ENCODE measurements at regions not wholly inside any gene's neighbourhood (a gene's known extent, or its start where the extent isn't known, plus 50 kb on each side); places are given as distances from the start of the nearest gene placed in this dataset.

GRCh38 chr3:116842254-116842957 lies 132.8 kb downstream of the TUSC7 start (continued):
- TF ChIP-seq REST (IDR thresholded peaks at IDR 0.05; ENCODE audit: unreplicated experiment) (no peak), JUNB (IDR thresholded peaks at IDR 0.05; ENCODE audit: unreplicated experiment) (no peak)

DNA sequence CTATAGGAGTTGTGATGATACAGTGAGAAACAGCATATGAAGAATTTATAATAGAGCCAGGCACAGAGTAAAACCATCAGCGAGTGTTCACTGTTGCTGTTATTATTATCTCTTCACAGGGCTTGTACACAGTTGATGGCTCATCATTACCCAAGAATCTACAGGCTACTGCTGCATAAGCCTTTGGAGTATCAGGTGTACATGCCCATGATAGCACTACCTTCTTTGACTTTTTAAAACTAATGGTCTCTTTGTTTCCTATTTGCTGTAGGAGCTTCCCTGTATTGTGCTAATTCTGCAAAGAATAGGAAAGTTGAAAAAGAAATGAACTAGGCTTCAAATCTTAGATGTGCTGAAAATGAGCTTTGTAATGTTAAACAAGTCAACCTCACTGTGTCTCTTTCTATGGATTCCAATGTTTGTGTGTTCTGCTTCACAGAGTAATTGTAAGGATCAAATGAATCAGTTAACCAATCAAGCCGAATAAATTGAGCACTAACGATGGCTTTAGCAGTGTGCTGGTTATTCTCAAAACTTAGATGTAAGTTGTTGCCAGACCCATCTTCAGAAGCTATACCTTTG lies 138.8 kb downstream of the TUSC7 start:
- Mint-ChIP-seq H3K4me3 (no peak overlapping the region), H3K27ac (peak overlapping the region; percentile 76; the same call in 1 of the 2 replicates), H3K27me3 (ENCODE audit: insufficient read depth, low read depth, poor library complexity) (peaks cover 3% of the 10 kb centered on the region), H3K4me1 (peaks cover 49% of the 10 kb centered on the region), H3K36me3 (ENCODE audit: low read depth) (peaks cover 29% of the 10 kb centered on the region), H3K9me3 (peaks cover 22% of the 10 kb centered on the region)
- Histone ChIP-seq H3K4me1 (ENCODE audit: insufficient read depth) (peaks cover 19% of the 10 kb centered on the region), H3K27ac (ENCODE audit: low read depth) (peak overlapping the region; percentile 43), H2AFZ (no peak overlapping the region), H3K27me3 (ENCODE audit: insufficient read depth) (no peaks in the 10 kb centered on the region), H3F3A (replicated peaks; ENCODE audit: low read depth) (no peaks in the 10 kb centered on the region), H3K36me3 (ENCODE audit: insufficient read depth) (no peaks in the 10 kb centered on the region), H3K79me2 (replicated peaks; ENCODE audit: insufficient read depth) (no peaks in the 10 kb centered on the region), H3K4me3 (peak overlapping the region; percentile 13; the same call in 1 of the 2 replicates), H4K20me1 (replicated peaks; ENCODE audit: insufficient read depth) (no peaks in the 10 kb centered on the region), H3K9me2 (ENCODE audit: insufficient read depth) (no peaks in the 10 kb centered on the region), H3K4me2 (peak overlapping the region; percentile 39)
- DNase-seq (ENCODE audit: low spot score) (peak; percentile 14), ATAC-seq (peak; percentile 28)
- TF ChIP-seq CREB1 (CRISPR knock-in tag; IDR thresholded peaks at IDR 0.05; ENCODE audit: low read depth) (no peak), NANOG (IDR thresholded peaks at IDR 0.05; ENCODE audit: borderline replicate concordance) (peak; percentile 63; the same call in 1 of the 2 replicates)

DNA sequence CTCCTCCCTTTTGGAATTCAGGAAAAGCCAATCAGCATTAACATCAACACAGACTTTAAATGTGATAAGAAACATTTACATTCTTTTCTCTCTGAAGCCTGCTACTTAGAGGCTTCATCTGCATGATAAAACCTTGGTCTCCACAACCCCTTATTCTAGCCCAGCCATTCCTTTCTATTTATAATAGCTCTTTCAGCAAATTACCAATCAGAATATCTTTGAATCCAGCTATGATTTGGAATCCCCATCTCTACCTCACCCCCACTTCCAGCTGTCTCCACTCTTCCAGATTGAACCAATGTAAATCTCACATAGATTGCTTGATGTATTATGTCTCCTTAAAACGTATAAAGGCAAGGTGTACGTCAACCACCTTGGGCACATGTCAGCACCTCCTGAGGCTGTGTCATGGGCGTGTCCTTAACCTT lies 139.7 kb downstream of the TUSC7 start:
- no peaks in the 10 kb centered on the region for H3K36me3 ChIP-seq (ENCODE audit: insufficient read depth)
- Mint-ChIP-seq H3K36me3 (ENCODE audit: low read depth) (peaks cover 29% of the 10 kb centered on the region), H3K4me3 (peak overlapping the region; percentile 40; the same call in 2 of the 3 replicates), H3K27ac (peak overlapping the region; percentile 66), H3K4me1 (peaks cover 49% of the 10 kb centered on the region), H3K9me3 (peaks cover 22% of the 10 kb centered on the region), H3K27me3 (ENCODE audit: insufficient read depth, low read depth, poor library complexity) (peaks cover 3% of the 10 kb centered on the region)
- H3K4me1 ChIP-seq (ENCODE audit: insufficient read depth), result peaks cover 17% of the 10 kb centered on the region
- peak overlapping the region; percentile 11; the same call in 1 of the 2 replicates for H3K27ac ChIP-seq (ENCODE audit: low read depth)
- H4K20me1 ChIP-seq (replicated peaks; ENCODE audit: insufficient read depth), result no peaks in the 10 kb centered on the region
- DNase-seq (ENCODE audit: low spot score) (peak; percentile 83), ATAC-seq (peak; percentile 88)
- no peaks in the 10 kb centered on the region for H3F3A ChIP-seq (replicated peaks; ENCODE audit: low read depth)
- no peaks in the 10 kb centered on the region for H3K79me2 ChIP-seq (replicated peaks; ENCODE audit: insufficient read depth)
- no peaks in the 10 kb centered on the region for H3K9me2 ChIP-seq (ENCODE audit: insufficient read depth)
- no peak overlapping the region for H3K4me3 ChIP-seq
- H2AFZ ChIP-seq, result no peak overlapping the region
- H3K27me3 ChIP-seq (ENCODE audit: insufficient read depth), result no peaks in the 10 kb centered on the region
- peak overlapping the region; percentile 8 for H3K4me2 ChIP-seq
- TF ChIP-seq, protein P1, sequence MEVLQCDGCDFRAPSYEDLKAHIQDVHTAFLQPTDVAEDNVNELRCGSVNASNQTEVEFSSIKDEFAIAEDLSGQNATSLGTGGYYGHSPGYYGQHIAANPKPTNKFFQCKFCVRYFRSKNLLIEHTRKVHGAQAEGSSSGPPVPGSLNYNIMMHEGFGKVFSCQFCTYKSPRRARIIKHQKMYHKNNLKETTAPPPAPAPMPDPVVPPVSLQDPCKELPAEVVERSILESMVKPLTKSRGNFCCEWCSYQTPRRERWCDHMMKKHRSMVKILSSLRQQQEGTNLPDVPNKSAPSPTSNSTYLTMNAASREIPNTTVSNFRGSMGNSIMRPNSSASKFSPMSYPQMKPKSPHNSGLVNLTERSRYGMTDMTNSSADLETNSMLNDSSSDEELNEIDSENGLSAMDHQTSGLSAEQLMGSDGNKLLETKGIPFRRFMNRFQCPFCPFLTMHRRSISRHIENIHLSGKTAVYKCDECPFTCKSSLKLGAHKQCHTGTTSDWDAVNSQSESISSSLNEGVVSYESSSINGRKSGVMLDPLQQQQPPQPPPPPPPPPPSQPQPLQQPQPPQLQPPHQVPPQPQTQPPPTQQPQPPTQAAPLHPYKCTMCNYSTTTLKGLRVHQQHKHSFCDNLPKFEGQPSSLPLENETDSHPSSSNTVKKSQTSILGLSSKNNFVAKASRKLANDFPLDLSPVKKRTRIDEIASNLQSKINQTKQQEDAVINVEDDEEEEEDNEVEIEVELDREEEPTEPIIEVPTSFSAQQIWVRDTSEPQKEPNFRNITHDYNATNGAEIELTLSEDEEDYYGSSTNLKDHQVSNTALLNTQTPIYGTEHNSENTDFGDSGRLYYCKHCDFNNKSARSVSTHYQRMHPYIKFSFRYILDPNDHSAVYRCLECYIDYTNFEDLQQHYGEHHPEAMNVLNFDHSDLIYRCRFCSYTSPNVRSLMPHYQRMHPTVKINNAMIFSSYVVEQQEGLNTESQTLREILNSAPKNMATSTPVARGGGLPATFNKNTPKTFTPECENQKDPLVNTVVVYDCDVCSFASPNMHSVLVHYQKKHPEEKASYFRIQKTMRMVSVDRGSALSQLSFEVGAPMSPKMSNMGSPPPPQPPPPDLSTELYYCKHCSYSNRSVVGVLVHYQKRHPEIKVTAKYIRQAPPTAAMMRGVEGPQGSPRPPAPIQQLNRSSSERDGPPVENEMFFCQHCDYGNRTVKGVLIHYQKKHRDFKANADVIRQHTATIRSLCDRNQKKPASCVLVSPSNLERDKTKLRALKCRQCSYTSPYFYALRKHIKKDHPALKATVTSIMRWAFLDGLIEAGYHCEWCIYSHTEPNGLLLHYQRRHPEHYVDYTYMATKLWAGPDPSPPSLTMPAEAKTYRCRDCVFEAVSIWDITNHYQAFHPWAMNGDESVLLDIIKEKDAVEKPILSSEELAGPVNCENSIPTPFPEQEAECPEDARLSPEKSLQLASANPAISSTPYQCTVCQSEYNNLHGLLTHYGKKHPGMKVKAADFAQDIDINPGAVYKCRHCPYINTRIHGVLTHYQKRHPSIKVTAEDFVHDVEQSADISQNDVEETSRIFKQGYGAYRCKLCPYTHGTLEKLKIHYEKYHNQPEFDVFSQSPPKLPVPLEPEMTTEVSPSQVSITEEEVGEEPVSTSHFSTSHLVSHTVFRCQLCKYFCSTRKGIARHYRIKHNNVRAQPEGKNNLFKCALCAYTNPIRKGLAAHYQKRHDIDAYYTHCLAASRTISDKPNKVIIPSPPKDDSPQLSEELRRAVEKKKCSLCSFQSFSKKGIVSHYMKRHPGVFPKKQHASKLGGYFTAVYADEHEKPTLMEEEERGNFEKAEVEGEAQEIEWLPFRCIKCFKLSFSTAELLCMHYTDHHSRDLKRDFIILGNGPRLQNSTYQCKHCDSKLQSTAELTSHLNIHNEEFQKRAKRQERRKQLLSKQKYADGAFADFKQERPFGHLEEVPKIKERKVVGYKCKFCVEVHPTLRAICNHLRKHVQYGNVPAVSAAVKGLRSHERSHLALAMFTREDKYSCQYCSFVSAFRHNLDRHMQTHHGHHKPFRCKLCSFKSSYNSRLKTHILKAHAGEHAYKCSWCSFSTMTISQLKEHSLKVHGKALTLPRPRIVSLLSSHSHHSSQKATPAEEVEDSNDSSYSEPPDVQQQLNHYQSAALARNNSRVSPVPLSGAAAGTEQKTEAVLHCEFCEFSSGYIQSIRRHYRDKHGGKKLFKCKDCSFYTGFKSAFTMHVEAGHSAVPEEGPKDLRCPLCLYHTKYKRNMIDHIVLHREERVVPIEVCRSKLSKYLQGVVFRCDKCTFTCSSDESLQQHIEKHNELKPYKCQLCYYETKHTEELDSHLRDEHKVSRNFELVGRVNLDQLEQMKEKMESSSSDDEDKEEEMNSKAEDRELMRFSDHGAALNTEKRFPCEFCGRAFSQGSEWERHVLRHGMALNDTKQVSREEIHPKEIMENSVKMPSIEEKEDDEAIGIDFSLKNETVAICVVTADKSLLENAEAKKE (CRISPR knock-in tag; IDR thresholded peaks at IDR 0.05), result 0 out of 2 replicates have a peak, but pooled peaks have one; percentile 58
- no peak for TF ChIP-seq EZH2 (IDR thresholded peaks at IDR 0.05; ENCODE audit: low read depth, unreplicated experiment)
- TF ChIP-seq POLR2AphosphoS5 (IDR thresholded peaks at IDR 0.05; ENCODE audit: low read depth), result no peak

All from GM23338 (cell line).